Caco-2 (cell line): ENCODE measurements at regions not wholly inside any gene's neighbourhood (a gene's known extent, or its start where the extent isn't known, plus 50 kb on each side); places are given as distances from the start of the nearest gene placed in this dataset.

Source experiments
- BruUV-seq: library from RNA; stranded (reverse); fragments of 400-500 nt; replicated peaks from 2 replicates; lab custom pipeline; 2021; lab: Mats Ljungman, UMichigan
- CTCF ChIA-PET: fragments of 300-600 bp; sonication (Branson Sonifier 250); formaldehyde crosslinking; loops from one replicate; lab custom pipeline; 2022; ENCODE audit warnings: antibody characterized with exemption; lab: Charles Lee
- POLR2A ChIA-PET: fragments of 300-600 bp; sonication (Branson Sonifier 250); formaldehyde crosslinking; loops from one replicate; lab custom pipeline; 2022; ENCODE audit warnings: antibody characterized with exemption; lab: Charles Lee
- DNase-seq, 2 experiments: peaks; one replicate each; pipeline versions ENCODE4 v3.0.0 to v3.0.0-alpha.2; 2020 to 2022
- H3K27me3 ChIP-seq: replicated peaks from 2 replicates; pipeline ENCODE4 v1.6.0; 2011; ENCODE audit warnings: low read length; ENCODE audit not compliant: control insufficient read depth, insufficient read depth
- H3K36me3 ChIP-seq: 2 replicates; pipeline ENCODE4 v1.5.1; 2011; ENCODE audit warnings: low read length; ENCODE audit not compliant: control insufficient read depth, insufficient read depth
- H3K4me1 ChIP-seq: fragments of 250-450 bp; sonication (Bioruptor Pico); 2 replicates; pipeline ENCODE4 v1.5.1; 2020; ENCODE audit warnings: mild to moderate bottlenecking
- H3K4me3 ChIP-seq: 2 replicates; pipeline ENCODE4 v1.5.1; 2011; ENCODE audit warnings: low read depth, mild to moderate bottlenecking, control low read depth, low read length
- H3K9me3 ChIP-seq: fragments of 250-450 bp; sonication (Bioruptor Pico); 2 replicates; pipeline ENCODE4 v1.5.1; 2020; ENCODE audit warnings: mild to moderate bottlenecking, moderate library complexity
- H3K27ac Mint-ChIP-seq: one replicate; pipeline ENCODE4 v1.8.0; 2022; ENCODE audit warnings: mixed read lengths; ENCODE audit not compliant: unreplicated experiment
- H3K27me3 Mint-ChIP-seq: one replicate; pipeline ENCODE4 v1.8.0; 2022; ENCODE audit warnings: mixed read lengths; ENCODE audit not compliant: insufficient read depth, unreplicated experiment
- H3K36me3 Mint-ChIP-seq: one replicate; pipeline ENCODE4 v1.8.0; 2022; ENCODE audit warnings: mild to moderate bottlenecking, mixed read lengths; ENCODE audit not compliant: insufficient read depth, unreplicated experiment
- H3K4me1 Mint-ChIP-seq: one replicate; pipeline ENCODE4 v1.8.0; 2022; ENCODE audit warnings: low read depth, mixed read lengths; ENCODE audit not compliant: unreplicated experiment
- H3K4me3 Mint-ChIP-seq: one replicate; pipeline ENCODE4 v1.8.0; 2022; ENCODE audit warnings: mild to moderate bottlenecking, moderate library complexity, mixed read lengths; ENCODE audit not compliant: unreplicated experiment
- H3K9me3 Mint-ChIP-seq: one replicate; pipeline ENCODE4 v1.8.0; 2022; ENCODE audit warnings: mixed read lengths; ENCODE audit not compliant: unreplicated experiment
- intact Hi-C: fragments of 100-400 bp; cut with micrococcal nuclease; formaldehyde crosslinking; loops from one replicate; pipeline ENCODE4 v1.10.0; 2022; ENCODE audit not compliant: unreplicated experiment
- TF ChIP-seq, protein P1 (sequence below), 2 experiments: fragments of 200-600 bp in 1 of 2; IDR thresholded peaks; 1 replicate in 1 of 2; 2 replicates in 1 of 2; pipeline versions ENCODE4 v1.5.1 to v1.8.0; 2011 to 2022; ENCODE audit warnings: antibody characterized with exemption in 1 of 2, control low read depth in 1 of 2, inconsistent platforms in 1 of 2, low read depth in 1 of 2, low read length in 1 of 2, mild to moderate bottlenecking in 1 of 2, moderate library complexity in 1 of 2; ENCODE audit not compliant: insufficient read depth in 1 of 2, severe bottlenecking in 1 of 2, unreplicated experiment in 1 of 2

DNA sequence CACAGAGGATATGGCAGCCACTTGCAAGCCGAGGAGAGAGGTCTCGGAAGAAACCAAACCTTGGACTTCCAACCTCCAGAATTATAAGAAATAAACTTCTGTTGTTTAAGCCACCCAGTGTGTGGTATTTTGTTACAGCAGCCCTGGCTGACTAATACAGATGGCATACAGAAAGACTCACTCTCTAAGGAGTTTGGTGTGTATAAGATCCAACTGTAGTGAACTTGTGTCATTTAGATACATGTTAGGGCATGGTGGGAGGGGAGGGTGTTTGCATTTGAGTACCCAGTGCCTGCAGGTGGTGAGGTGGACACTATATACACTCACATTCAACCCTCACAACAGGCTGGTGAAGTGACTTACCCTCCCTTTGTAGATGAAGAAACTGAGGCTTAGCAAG, 233.2 kb upstream of the KLF3 start:
- no peak overlapping the region for H3K4me3 ChIP-seq
- no peaks in the 10 kb centered on the region for H3K36me3 ChIP-seq
- Mint-ChIP-seq H3K27ac (no peak overlapping the region), H3K27me3 (no peaks in the 10 kb centered on the region), H3K4me3 (no peak overlapping the region), H3K4me1 (peaks cover 6% of the 10 kb centered on the region), H3K9me3 (peaks cover 38% of the 10 kb centered on the region), H3K36me3 (no peaks in the 10 kb centered on the region)
- CTCF ChIA-PET: no interaction called here
- BruUV-seq: no TSS peak
- no peaks in the 10 kb centered on the region for H3K27me3 ChIP-seq
- no peak for DNase-seq
- TF ChIP-seq, protein P1, sequence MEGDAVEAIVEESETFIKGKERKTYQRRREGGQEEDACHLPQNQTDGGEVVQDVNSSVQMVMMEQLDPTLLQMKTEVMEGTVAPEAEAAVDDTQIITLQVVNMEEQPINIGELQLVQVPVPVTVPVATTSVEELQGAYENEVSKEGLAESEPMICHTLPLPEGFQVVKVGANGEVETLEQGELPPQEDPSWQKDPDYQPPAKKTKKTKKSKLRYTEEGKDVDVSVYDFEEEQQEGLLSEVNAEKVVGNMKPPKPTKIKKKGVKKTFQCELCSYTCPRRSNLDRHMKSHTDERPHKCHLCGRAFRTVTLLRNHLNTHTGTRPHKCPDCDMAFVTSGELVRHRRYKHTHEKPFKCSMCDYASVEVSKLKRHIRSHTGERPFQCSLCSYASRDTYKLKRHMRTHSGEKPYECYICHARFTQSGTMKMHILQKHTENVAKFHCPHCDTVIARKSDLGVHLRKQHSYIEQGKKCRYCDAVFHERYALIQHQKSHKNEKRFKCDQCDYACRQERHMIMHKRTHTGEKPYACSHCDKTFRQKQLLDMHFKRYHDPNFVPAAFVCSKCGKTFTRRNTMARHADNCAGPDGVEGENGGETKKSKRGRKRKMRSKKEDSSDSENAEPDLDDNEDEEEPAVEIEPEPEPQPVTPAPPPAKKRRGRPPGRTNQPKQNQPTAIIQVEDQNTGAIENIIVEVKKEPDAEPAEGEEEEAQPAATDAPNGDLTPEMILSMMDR (IDR thresholded peaks at IDR 0.05; ENCODE audit: insufficient read depth in 1 of 2, low read depth in 1 of 2, low read length in 1 of 2, severe bottlenecking in 1 of 2, unreplicated experiment in 1 of 2): no peak
- H3K4me1 ChIP-seq: no peaks in the 10 kb centered on the region
- POLR2A ChIA-PET: no interaction called here
- H3K9me3 ChIP-seq: no peaks in the 10 kb centered on the region
- intact Hi-C loops: no loop called here

DNA sequence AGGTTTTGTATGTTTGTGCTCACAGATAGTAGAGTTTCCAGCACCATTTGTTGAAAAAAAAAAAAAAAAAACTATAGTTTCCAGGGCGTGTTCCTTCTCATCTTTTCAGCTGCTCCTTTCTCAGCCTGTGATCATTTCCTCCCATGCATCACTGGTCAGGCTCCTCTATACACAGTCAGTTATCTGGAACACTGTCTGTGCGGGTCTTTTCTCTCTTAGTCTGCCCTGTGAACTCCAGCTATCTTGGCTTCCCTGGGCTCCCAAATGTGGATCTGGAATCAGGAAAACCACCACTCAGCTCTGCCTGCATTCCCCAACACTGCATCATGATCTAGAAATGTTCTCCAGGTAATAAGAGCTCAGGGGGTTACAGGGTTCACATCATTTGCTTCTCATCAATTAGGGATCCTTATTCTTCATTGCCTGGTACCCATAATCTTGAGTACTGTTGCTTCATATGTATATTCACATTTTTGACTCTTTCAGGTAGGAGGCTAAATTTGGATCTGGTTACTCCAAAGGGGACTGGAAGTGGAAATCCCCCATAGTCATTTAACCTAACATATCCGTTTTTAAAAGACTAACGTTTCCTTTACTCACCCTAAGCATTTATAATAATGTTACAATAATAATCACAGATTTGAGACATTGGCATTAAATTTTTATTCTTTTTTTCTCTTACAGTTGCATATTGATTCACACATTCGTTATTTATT, 221.8 kb upstream of the KLF3 start:
- TF ChIP-seq, protein P1 (IDR thresholded peaks at IDR 0.05; ENCODE audit: insufficient read depth in 1 of 2, low read depth in 1 of 2, low read length in 1 of 2, severe bottlenecking in 1 of 2, unreplicated experiment in 1 of 2): no peak

DNA sequence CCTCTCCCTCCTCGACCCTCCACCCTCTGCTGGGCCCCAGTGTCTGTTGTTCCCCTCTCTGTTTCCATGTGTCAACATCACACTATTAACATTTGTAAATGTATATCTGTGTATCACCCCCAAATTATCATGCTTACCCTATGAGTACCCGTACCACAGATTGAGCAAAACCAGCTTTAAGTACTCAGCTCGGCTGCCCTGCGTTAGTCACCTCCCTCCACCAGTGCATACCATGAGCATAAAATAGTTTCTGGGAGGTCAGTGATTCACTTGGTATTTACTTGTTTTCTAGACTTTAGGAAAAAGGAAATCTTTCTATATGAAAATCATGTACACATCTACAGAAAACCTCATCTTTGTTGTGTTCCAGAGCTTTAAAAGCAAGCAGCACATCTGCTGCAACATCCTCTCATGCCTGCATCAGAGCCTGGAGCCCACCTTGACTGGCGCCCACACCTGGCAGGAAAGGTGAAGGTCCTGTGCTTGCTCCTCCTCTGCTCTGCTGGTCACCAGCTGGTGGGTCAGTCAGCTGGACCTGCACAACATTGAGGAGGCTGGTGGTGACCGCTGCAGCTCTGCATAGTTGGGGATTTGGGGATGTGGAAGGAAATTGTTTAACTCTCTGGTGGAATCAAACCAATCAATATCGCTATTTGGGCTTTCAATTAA, 214.4 kb upstream of the KLF3 start:
- no peaks in the 10 kb centered on the region for H3K9me3 ChIP-seq
- no peaks in the 10 kb centered on the region for H3K36me3 ChIP-seq
- no peaks in the 10 kb centered on the region for H3K4me1 Mint-ChIP-seq
- H3K36me3 Mint-ChIP-seq: no peaks in the 10 kb centered on the region
- H3K27me3 ChIP-seq: no peaks in the 10 kb centered on the region
- no TSS peak for BruUV-seq
- peaks cover 9% of the 10 kb centered on the region for H3K9me3 Mint-ChIP-seq
- ChIA-PET POLR2A (interaction anchor here (0.6 kb wide), 1 partner anchor 21 kb away, joined by 3 read pairs; no protein-coding TSS in a partner anchor), CTCF (interaction anchor here (0.6 to 1.6 kb wide), 4 partner anchors 64 to 1651 kb away, joined by 3 to 8 read pairs (median 3); no protein-coding TSS in a partner anchor)
- H3K4me1 ChIP-seq: peaks cover 10% of the 10 kb centered on the region
- no peak overlapping the region for H3K4me3 ChIP-seq
- H3K27ac Mint-ChIP-seq: no peak overlapping the region
- DNase-seq: peak; percentile 28 to 41
- intact Hi-C loops: no loop called here
- TF ChIP-seq, protein P1 (IDR thresholded peaks at IDR 0.05; ENCODE audit: insufficient read depth in 1 of 2, low read depth in 1 of 2, low read length in 1 of 2, severe bottlenecking in 1 of 2, unreplicated experiment in 1 of 2): peak in 1 of 2 experiments; percentile 4
- H3K4me3 Mint-ChIP-seq: peak overlapping the region; percentile 17
- H3K27me3 Mint-ChIP-seq: no peaks in the 10 kb centered on the region

More for the DNA sequence above, 221.8 kb upstream of the KLF3 start:
- DNase-seq: no peak
- Mint-ChIP-seq H3K27ac (no peak overlapping the region), H3K4me1 (no peaks in the 10 kb centered on the region), H3K27me3 (no peaks in the 10 kb centered on the region), H3K9me3 (peaks cover 13% of the 10 kb centered on the region), H3K36me3 (no peaks in the 10 kb centered on the region), H3K4me3 (no peak overlapping the region)
- no TSS peak for BruUV-seq
- H3K4me3 ChIP-seq: no peak overlapping the region
- CTCF ChIA-PET: interaction anchor here (0.6 kb wide), 1 partner anchor 236 kb away, joined by 3 read pairs; no protein-coding TSS in a partner anchor
- intact Hi-C loops: no loop called here
- H3K27me3 ChIP-seq: no peaks in the 10 kb centered on the region
- POLR2A ChIA-PET: no interaction called here
- peaks cover 12% of the 10 kb centered on the region for H3K9me3 ChIP-seq
- H3K36me3 ChIP-seq: no peaks in the 10 kb centered on the region
- H3K4me1 ChIP-seq: no peaks in the 10 kb centered on the region
